ENCODE measurements at regions not wholly inside any gene's neighbourhood (a gene's known extent, or its start where the extent isn't known, plus 50 kb on each side); places are given as distances from the start of the nearest gene placed in this dataset.

- Histone ChIP-seq H3K36me3 (ENCODE audit: control insufficient read depth in 1 of 2, insufficient read depth in 2 of 2, low read length in 2 of 2) (no peaks in the 10 kb centered on the region), H3K27me3 (ENCODE audit: insufficient read depth, low read length) (peaks cover 3% of the 10 kb centered on the region; the same call in 1 of the 2 replicates), H3K79me2 (ENCODE audit: insufficient read depth, low read length) (no peaks in the 10 kb centered on the region), H3K9me3 (ENCODE audit: control insufficient read depth in 1 of 2, insufficient read depth in 1 of 2, low read depth in 1 of 2, low read length in 2 of 2) (no peaks in the 10 kb centered on the region), H2AFZ (ENCODE audit: low read depth, low read length, poor library complexity, severe bottlenecking) (no peak overlapping the region), H3K4me1 (ENCODE audit: control insufficient read depth in 1 of 2, insufficient read depth in 2 of 2, low read length in 2 of 2) (no peaks in the 10 kb centered on the region), H3K27ac (ENCODE audit: low read depth, low read length) (no peak overlapping the region), H4K20me1 (ENCODE audit: insufficient read depth) (no peaks in the 10 kb centered on the region), H3K4me2 (ENCODE audit: low read length) (no peak overlapping the region), H3K9ac (ENCODE audit: low read length) (no peak overlapping the region), H3K4me3 (replicated peaks in 1 of 2; ENCODE audit: low read depth in 1 of 2, low read length in 2 of 2) (no peak overlapping the region), H3K9me2 (ENCODE audit: insufficient read depth) (no peaks in the 10 kb centered on the region)
- intact Hi-C loops (cut with micrococcal nuclease), result no loop called here
- no peak for DNase-seq (ENCODE audit: low read depth, low spot score)
- ChIA-PET CTCF (no interaction called here), POLR2A (no interaction called here), RAD21 (ENCODE audit: low non-redundant PET in 1 of 2, low total read pairs in 2 of 2, uncharacterized antibody in 2 of 2, unreplicated experiment in 2 of 2) (no interaction called here)
- no TSS peak for BruUV-seq (replicated peaks)
- TF ChIP-seq SP1 (IDR thresholded peaks at IDR 0.05; ENCODE audit: low read depth) (no peak), FOSL1 (IDR thresholded peaks at IDR 0.05; ENCODE audit: low read depth) (no peak), REST (IDR thresholded peaks at IDR 0.05; ENCODE audit: low read depth) (no peak), CTCF (IDR thresholded peaks at IDR 0.05 in 2 of 3, conservative IDR thresholded peaks at IDR 0.05 in 1 of 3; ENCODE audit: borderline replicate concordance in 1 of 3, insufficient read depth in 1 of 3, low read depth in 2 of 3, low read length in 2 of 3) (no peak), SRF (IDR thresholded peaks at IDR 0.05; ENCODE audit: low read depth) (no peak), ELF1 (IDR thresholded peaks at IDR 0.05; ENCODE audit: borderline replicate concordance, low read depth) (no peak), ZFX (IDR thresholded peaks at IDR 0.05) (no peak), RAD21 (IDR thresholded peaks at IDR 0.05; ENCODE audit: low read depth) (no peak), ATF3 (IDR thresholded peaks at IDR 0.05) (no peak), ZBTB33 (IDR thresholded peaks at IDR 0.05; ENCODE audit: extremely low read depth, insufficient replicate concordance, low read length) (no peak), EZH2phosphoT487 (IDR thresholded peaks at IDR 0.05; ENCODE audit: borderline replicate concordance) (no peak), POLR2AphosphoS5 (IDR thresholded peaks at IDR 0.05; ENCODE audit: low read depth, low read length) (no peak), SIN3A (IDR thresholded peaks at IDR 0.05; ENCODE audit: low read depth) (no peak)
- no peak for ATAC-seq
These were observed 235.1 kb downstream of the GADD45G start for GRCh38 chr9:89839952-89840351.
